ENCODE measurements at regions not wholly inside any gene's neighbourhood (a gene's known extent, or its start where the extent isn't known, plus 50 kb on each side); places are given as distances from the start of the nearest gene placed in this dataset.

GRCh38 chr3:124676236-124676635, 54.0 kb upstream of the UMPS start:
- Histone ChIP-seq H3K4me1 (replicated peaks in 1 of 4; ENCODE audit: control insufficient read depth in 3 of 4, insufficient read depth in 4 of 4, low read length in 3 of 4) (no peaks in the 10 kb centered on the region), H3K23me2 (ENCODE audit: low read depth, low read length) (no peaks in the 10 kb centered on the region), H3K4me3 (ENCODE audit: extremely low read depth in 1 of 4, insufficient read depth in 2 of 4, low read depth in 3 of 4, low read length in 4 of 4) (no peak overlapping the region), H3K27me3 (replicated peaks in 1 of 4; ENCODE audit: control insufficient read depth in 3 of 4, extremely low read depth in 1 of 4, insufficient read depth in 3 of 4, low read length in 3 of 4) (no peaks in the 10 kb centered on the region), H4K8ac (ENCODE audit: extremely low read depth, insufficient read depth, low read length) (no peak overlapping the region), H3K36me3 (ENCODE audit: control insufficient read depth in 2 of 4, insufficient read depth in 4 of 4, low read length in 3 of 4) (no peaks in the 10 kb centered on the region), H2AK5ac (ENCODE audit: low read depth, low read length) (no peak overlapping the region), H2BK20ac (ENCODE audit: low read length) (no peak overlapping the region), H3K4me2 (ENCODE audit: insufficient read depth in 1 of 2, low read depth in 2 of 2, low read length in 2 of 2) (no peak overlapping the region), H3K18ac (ENCODE audit: extremely low read depth, low read length) (no peak overlapping the region), H3K56ac (replicated peaks; ENCODE audit: insufficient read length, low read depth, low read length) (no peak overlapping the region), H3K9ac (replicated peaks in 1 of 4; ENCODE audit: extremely low read depth in 1 of 4, low read depth in 3 of 4, low read length in 3 of 4) (no peak overlapping the region), H4K91ac (replicated peaks; ENCODE audit: insufficient read length, low read length) (no peak overlapping the region), H4K5ac (ENCODE audit: insufficient read length, low read depth, low read length) (no peak overlapping the region), H2BK5ac (ENCODE audit: low read depth, low read length) (no peak overlapping the region), H3K9me3 (ENCODE audit: insufficient read depth in 2 of 2, low read depth in 1 of 2, low read length in 1 of 2) (no peaks in the 10 kb centered on the region), H3K27ac (ENCODE audit: low read depth, low read length) (no peak overlapping the region), H3K23ac (ENCODE audit: insufficient read length) (no peak overlapping the region), H2AFZ (ENCODE audit: low read length) (no peak overlapping the region), H3K79me1 (ENCODE audit: low read depth, low read length) (no peaks in the 10 kb centered on the region), H3K79me2 (ENCODE audit: control insufficient read depth in 1 of 2, insufficient read depth in 2 of 2, low read length in 2 of 2) (no peaks in the 10 kb centered on the region), H2BK12ac (ENCODE audit: low read depth, low read length) (no peak overlapping the region), H2BK120ac (replicated peaks; ENCODE audit: low read depth, low read length) (no peak overlapping the region), H4K20me1 (replicated peaks in 1 of 2; ENCODE audit: control insufficient read depth in 1 of 2, insufficient read depth in 2 of 2, low read length in 2 of 2) (no peaks in the 10 kb centered on the region), H3K14ac (ENCODE audit: insufficient read length) (no peak overlapping the region), H3K4ac (replicated peaks; ENCODE audit: insufficient read length, low read depth, low read length) (no peak overlapping the region), H2BK15ac (ENCODE audit: low read length) (no peak overlapping the region)
- 89% methylated on average over 3 of the region's 3 CpGs; no CpG with 5 or more reads in 1 of the 2 experiments for WGBS, 2 experiments (ENCODE audit: extremely low coverage in 1 of 2, insufficient coverage in 1 of 2, insufficient read length in 1 of 2, insufficient replicate concordance in 2 of 2, low coverage in 1 of 2, low lambda C conversion rate in 2 of 2, missing lambda C conversion rate in 1 of 2)
- no peak for FAIRE-seq
- ChIA-PET POLR2A (ENCODE audit: partially characterized antibody) (no interaction called here), CTCF (ENCODE audit: partially characterized antibody) (interaction anchor here (0.9 to 1.5 kb wide), 2 partner anchors 12 to 14 kb away, joined by 3 to 10 read pairs; no protein-coding TSS in a partner anchor)
- DNase-seq (ENCODE audit: low read depth in 1 of 2, low spot score in 2 of 2) = no peak
- TF ChIP-seq RAD21 (IDR thresholded peaks at IDR 0.05 in 1 of 2, conservative IDR thresholded peaks at IDR 0.05 in 1 of 2; ENCODE audit: low read depth in 2 of 2, low read length in 2 of 2) = no peak
- no peak for TF ChIP-seq RFX5 (IDR thresholded peaks at IDR 0.05; ENCODE audit: borderline replicate concordance, low read depth, low read length)
- TF ChIP-seq TBP (IDR thresholded peaks at IDR 0.05; ENCODE audit: low read depth, low read length) = no peak
- TF ChIP-seq HDAC6 (IDR thresholded peaks at IDR 0.05; ENCODE audit: low read depth, low read length) = no peak
- TF ChIP-seq SP2 (IDR thresholded peaks at IDR 0.05; ENCODE audit: low read length) = no peak
- TF ChIP-seq TAF7 (optimal IDR thresholded peaks at IDR 0.05; ENCODE audit: borderline replicate concordance, low read depth, low read length) = no peak
- TF ChIP-seq SIRT6 (IDR thresholded peaks at IDR 0.05; ENCODE audit: low read length) = no peak
- no peak for TF ChIP-seq TEAD4 (IDR thresholded peaks at IDR 0.05; ENCODE audit: low read depth, low read length)
- no peak for TF ChIP-seq SRF (IDR thresholded peaks at IDR 0.05; ENCODE audit: low read depth, low read length)
- TF ChIP-seq NRF1 (IDR thresholded peaks at IDR 0.05; ENCODE audit: low read depth, low read length) = no peak
- no peak for TF ChIP-seq SIX5 (IDR thresholded peaks at IDR 0.05; ENCODE audit: low read depth, low read length)
- no peak for TF ChIP-seq SP1 (IDR thresholded peaks at IDR 0.05; ENCODE audit: low read depth, low read length)
